Duodenal mucosa (tissue), 2 donors: ENCODE measurements at regions not wholly inside any gene's neighbourhood (a gene's known extent, or its start where the extent isn't known, plus 50 kb on each side); places are given as distances from the start of the nearest gene placed in this dataset.

Experiments used
- H3K27ac ChIP-seq: one replicate; pipeline ENCODE4 v1.7.0; 2013; ENCODE audit warnings: low read depth, low read length
- H3K27me3 ChIP-seq, 2 donors: one replicate each; pipeline ENCODE4 v1.7.0; 2013; ENCODE audit warnings: low read length in 2 of 2, control low read depth in 1 of 2; ENCODE audit not compliant: insufficient read depth in 2 of 2, control insufficient read depth in 1 of 2
- H3K36me3 ChIP-seq, 2 donors: one replicate each; pipeline ENCODE4 v1.7.0; 2013; ENCODE audit warnings: low read length in 2 of 2, control low read depth in 1 of 2; ENCODE audit not compliant: insufficient read depth in 2 of 2, control insufficient read depth in 1 of 2
- H3K4me1 ChIP-seq, 2 donors: one replicate each; pipeline ENCODE4 v1.7.0; 2013; ENCODE audit warnings: low read length in 2 of 2, control low read depth in 1 of 2; ENCODE audit not compliant: insufficient read depth in 2 of 2, control insufficient read depth in 1 of 2
- H3K4me3 ChIP-seq, 2 donors: one replicate each; pipeline ENCODE4 v1.7.0; 2013; ENCODE audit warnings: low read length in 2 of 2, low read depth in 1 of 2
- H3K9ac ChIP-seq, 2 donors: one replicate each; pipeline ENCODE4 v1.7.0; 2013; ENCODE audit warnings: low read length in 2 of 2, low read depth in 1 of 2
- H3K9me3 ChIP-seq, 2 donors: one replicate each; pipeline ENCODE4 v1.7.0; 2013; ENCODE audit warnings: low read length in 2 of 2, control low read depth in 1 of 2; ENCODE audit not compliant: control insufficient read depth in 1 of 2

DNA sequence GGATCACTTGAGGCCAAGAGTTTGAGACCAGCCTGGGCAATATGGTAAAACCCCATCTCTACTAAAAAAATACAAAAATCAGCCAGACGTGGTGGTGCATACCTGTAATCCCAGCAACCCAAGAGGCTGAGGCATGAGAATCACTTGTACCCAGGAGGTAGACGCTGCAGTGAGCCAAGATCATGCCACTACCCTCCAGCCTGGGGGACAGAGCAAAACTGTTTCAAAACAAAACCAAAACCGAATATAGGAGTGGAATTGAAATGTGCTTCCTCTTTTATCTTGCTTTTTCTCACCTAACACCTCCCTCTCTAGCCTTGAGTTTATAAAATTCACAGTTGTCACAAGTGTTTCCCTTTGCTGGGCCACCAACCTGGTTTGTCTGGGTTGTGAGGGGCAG, 181.9 kb downstream of the PAH start:
- Histone ChIP-seq H3K27me3 (no peaks in the 10 kb centered on the region), H3K9me3 (no peaks in the 10 kb centered on the region), H3K36me3 (no peaks in the 10 kb centered on the region), H3K4me1 (no peaks in the 10 kb centered on the region), H3K9ac (no peak overlapping the region), H3K4me3 (peak overlapping the region in 1 of 2 donors; percentile 21), H3K27ac (no peak overlapping the region)

- Histone ChIP-seq H3K27ac (no peak overlapping the region), H3K36me3 (no peaks in the 10 kb centered on the region), H3K4me1 (no peaks in the 10 kb centered on the region), H3K4me3 (no peak overlapping the region), H3K27me3 (no peaks in the 10 kb centered on the region), H3K9me3 (no peaks in the 10 kb centered on the region), H3K9ac (no peak overlapping the region)
Measured at GRCh38 chr12:102730996-102731395, 186.0 kb downstream of the PAH start.

- H3K4me3 ChIP-seq, result no peak overlapping the region
- no peaks in the 10 kb centered on the region for H3K27me3 ChIP-seq
- no peaks in the 10 kb centered on the region for H3K9me3 ChIP-seq
- no peaks in the 10 kb centered on the region for H3K4me1 ChIP-seq
- no peak overlapping the region for H3K9ac ChIP-seq
- no peaks in the 10 kb centered on the region for H3K36me3 ChIP-seq
- H3K27ac ChIP-seq, result no peak overlapping the region
Measured at GRCh38 chr12:102728506-102729242, 188.4 kb downstream of the PAH start.

DNA sequence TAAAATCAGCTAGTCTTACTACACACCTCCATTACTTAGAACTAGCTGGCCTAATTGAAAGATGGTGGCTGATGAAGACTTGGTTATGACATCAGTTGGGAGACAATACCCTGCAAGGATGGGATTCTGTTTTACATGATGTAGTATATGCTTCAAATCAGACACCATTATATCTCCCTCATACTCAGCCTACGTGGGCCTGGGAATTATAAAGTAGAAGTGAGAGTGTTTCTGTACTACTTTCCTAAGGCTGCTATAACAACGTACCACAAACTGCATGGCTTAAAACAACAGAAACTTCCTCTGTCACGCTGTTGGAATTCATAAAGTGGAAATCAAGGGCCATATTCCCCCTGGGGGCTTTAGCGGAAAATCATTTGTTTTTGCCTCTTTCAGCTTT, 190.4 kb downstream of the PAH start:
- Histone ChIP-seq H3K27ac (no peak overlapping the region), H3K4me3 (no peak overlapping the region), H3K36me3 (no peaks in the 10 kb centered on the region), H3K9me3 (no peaks in the 10 kb centered on the region), H3K4me1 (no peaks in the 10 kb centered on the region), H3K27me3 (no peaks in the 10 kb centered on the region), H3K9ac (no peak overlapping the region)

DNA sequence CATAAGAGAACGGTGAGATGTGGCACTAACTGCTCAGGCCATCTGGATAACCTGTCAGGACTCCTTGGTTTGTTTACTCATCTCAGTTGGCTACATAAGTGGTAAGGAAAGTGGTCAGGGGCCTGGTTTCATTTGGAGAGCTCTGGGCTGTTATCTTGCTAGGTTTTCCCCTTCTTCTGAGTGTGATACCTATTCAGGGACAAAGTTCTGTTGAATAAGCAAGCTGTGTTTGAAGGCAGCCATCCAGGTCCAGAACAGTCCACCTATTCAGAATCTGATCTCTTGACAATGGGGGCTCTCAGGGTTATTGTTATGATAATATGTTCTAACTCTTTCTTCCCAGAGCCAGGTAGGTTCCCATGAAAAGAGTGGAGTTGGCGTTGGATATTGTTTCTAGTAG, 194.9 kb downstream of the PAH start:
- Histone ChIP-seq H3K9ac (no peak overlapping the region), H3K4me3 (no peak overlapping the region), H3K27me3 (no peaks in the 10 kb centered on the region), H3K9me3 (no peaks in the 10 kb centered on the region), H3K27ac (no peak overlapping the region), H3K36me3 (no peaks in the 10 kb centered on the region), H3K4me1 (no peaks in the 10 kb centered on the region)

- Histone ChIP-seq H3K4me1 (no peaks in the 10 kb centered on the region), H3K27me3 (no peaks in the 10 kb centered on the region), H3K36me3 (no peaks in the 10 kb centered on the region), H3K9me3 (no peaks in the 10 kb centered on the region), H3K4me3 (no peak overlapping the region), H3K27ac (no peak overlapping the region), H3K9ac (no peak overlapping the region)
Measured at GRCh38 chr12:102708108-102708507, 208.9 kb downstream of the PAH start.

- Histone ChIP-seq H3K9me3 (no peaks in the 10 kb centered on the region), H3K27me3 (no peaks in the 10 kb centered on the region), H3K27ac (no peak overlapping the region), H3K36me3 (no peaks in the 10 kb centered on the region), H3K9ac (no peak overlapping the region), H3K4me1 (no peaks in the 10 kb centered on the region), H3K4me3 (no peak overlapping the region)
Measured at GRCh38 chr12:102702447-102703114, 214.5 kb downstream of the PAH start.

- Histone ChIP-seq H3K4me1 (no peaks in the 10 kb centered on the region), H3K27me3 (no peaks in the 10 kb centered on the region), H3K27ac (no peak overlapping the region)
Measured at GRCh38 chr12:102696045-102696444, 215.7 kb upstream of the IGF1 start.

GRCh38 chr12:102694903-102695302, 214.5 kb upstream of the IGF1 start:
- H3K27ac ChIP-seq, result no peak overlapping the region
- H3K4me1 ChIP-seq, result no peaks in the 10 kb centered on the region
- no peaks in the 10 kb centered on the region for H3K27me3 ChIP-seq
- no peaks in the 10 kb centered on the region for H3K9me3 ChIP-seq
- H3K36me3 ChIP-seq, result no peaks in the 10 kb centered on the region
- no peak overlapping the region for H3K4me3 ChIP-seq
- H3K9ac ChIP-seq, result no peak overlapping the region

More at GRCh38 chr12:102696045-102696444, 215.7 kb upstream of the IGF1 start:
- Histone ChIP-seq H3K9ac (no peak overlapping the region), H3K36me3 (no peaks in the 10 kb centered on the region), H3K9me3 (no peaks in the 10 kb centered on the region), H3K4me3 (no peak overlapping the region)

DNA sequence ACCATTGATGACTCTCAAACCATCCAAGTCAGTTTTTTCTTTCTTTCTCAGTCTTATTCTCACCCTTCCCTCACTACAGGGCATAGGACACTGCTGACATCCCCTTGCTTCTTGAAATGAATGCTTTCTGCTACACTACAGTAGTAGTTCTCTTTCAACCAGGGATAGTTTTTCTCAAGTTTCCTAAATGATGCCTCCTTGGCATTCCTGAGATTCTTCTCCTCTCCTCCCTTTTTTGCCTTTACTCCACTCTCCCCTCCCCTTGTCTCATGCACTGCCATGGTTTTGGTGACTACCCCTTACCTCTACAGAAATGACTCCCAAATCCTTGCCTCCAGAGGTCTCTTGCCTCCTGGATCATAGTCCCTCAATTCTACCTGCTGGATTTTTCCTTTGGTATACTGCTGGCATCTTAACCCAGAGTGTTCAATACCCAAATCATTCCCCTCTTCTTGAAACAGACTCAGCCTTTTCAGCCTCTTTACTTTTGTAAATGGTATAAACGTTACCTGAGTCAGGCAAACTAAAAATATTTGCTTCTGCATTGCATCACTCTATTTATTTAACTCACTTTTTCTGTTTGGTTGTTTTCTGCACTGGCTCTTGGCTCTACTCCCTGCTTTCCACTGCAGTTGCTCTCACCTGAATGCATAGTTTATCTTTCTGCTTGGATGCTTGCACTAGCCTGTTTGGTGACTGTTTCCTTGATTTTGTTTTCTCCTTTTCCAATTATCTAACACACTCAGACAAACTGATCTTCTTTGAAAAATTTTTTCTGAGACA, 211.6 kb upstream of the IGF1 start:
- no peaks in the 10 kb centered on the region for H3K27me3 ChIP-seq
- no peaks in the 10 kb centered on the region for H3K4me1 ChIP-seq
- H3K27ac ChIP-seq, result no peak overlapping the region
- no peaks in the 10 kb centered on the region for H3K36me3 ChIP-seq
- H3K9ac ChIP-seq, result no peak overlapping the region
- H3K9me3 ChIP-seq, result no peaks in the 10 kb centered on the region
- H3K4me3 ChIP-seq, result no peak overlapping the region
